ENCODE measurements at regions not wholly inside any gene's neighbourhood (a gene's known extent, or its start where the extent isn't known, plus 50 kb on each side); places are given as distances from the start of the nearest gene placed in this dataset.
A peak's percentile ranks its signal among the peaks of the same experiment; 100 is the strongest.

- Histone ChIP-seq H3K27ac (no peak overlapping the region), H3K4me1 (peaks cover 0 to 7% (median 0%) of the 10 kb centered on the region in 3 donors), H3K4me3 (no peak overlapping the region), H3K36me3 (no peaks in the 10 kb centered on the region), H3K9me3 (no peaks in the 10 kb centered on the region), H3K27me3 (no peaks in the 10 kb centered on the region)
- ATAC-seq (no peak), FAIRE-seq (no peak), DNase-seq (no peak)
- 69 to 82% methylated on average over 1 of the region's 1 CpG for WGBS, 2 donors
- intact Hi-C loops (cut with DNase I), result no loop called here
- TF ChIP-seq CTCF (IDR thresholded peaks at IDR 0.05), result no peak
Observed at GRCh38 chr2:6747433-6747832, 118.3 kb downstream of the CMPK2 start.

DNA sequence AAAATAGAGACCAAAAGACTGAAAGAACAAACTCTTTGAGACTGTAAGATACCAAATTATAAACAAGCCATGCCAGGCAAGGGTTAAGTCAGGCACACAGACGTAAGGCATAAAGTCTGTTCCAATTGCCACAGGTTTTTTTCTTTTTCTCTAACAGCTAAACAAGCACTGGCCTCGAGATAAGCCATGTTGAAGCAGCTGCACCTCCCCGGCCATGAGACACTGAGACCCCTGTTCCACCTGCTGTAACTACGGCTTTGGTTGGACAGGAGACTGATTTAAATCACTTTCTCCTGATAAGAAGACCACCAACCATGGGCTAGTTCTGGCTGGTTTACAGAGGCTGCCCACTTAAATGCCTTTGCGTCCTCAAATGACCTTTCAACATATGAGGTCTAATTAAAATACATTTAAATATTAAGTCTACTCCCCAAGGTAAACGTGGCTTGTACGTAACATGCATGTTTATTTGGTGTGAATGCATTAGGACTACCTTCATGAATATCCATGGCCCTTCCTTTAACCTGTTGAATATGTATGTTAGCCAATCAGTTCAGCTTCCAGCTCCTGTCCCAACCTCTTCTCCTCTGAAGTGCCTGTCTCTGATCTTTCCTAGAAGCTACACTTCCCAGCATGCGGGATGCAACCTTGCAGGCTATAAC lies 117.2 kb downstream of the CMPK2 start:
- Histone ChIP-seq H3K9me3 (no peaks in the 10 kb centered on the region), H3K27me3 (no peaks in the 10 kb centered on the region), H3K36me3 (no peaks in the 10 kb centered on the region), H3K4me1 (peaks cover 0 to 7% (median 0%) of the 10 kb centered on the region in 3 donors), H3K4me3 (no peak overlapping the region), H3K27ac (no peak overlapping the region)
- DNase-seq (peak in 1 of 6 donors; percentile 35), FAIRE-seq (no peak), ATAC-seq (peak; percentile 61 to 87 (median 72))
- intact Hi-C loops (cut with DNase I), result no loop called here
- TF ChIP-seq CTCF (IDR thresholded peaks at IDR 0.05), result no peak
- WGBS, 2 donors, result 23 to 30% methylated on average over 8 of the region's 8 CpGs

GRCh38 chr2:6749962-6750361 lies 115.7 kb downstream of the CMPK2 start:
- WGBS, 2 donors, result 89 to 90% methylated on average over 2 of the region's 2 CpGs
- no peak for TF ChIP-seq CTCF (IDR thresholded peaks at IDR 0.05)
- no peak for DNase-seq

GRCh38 chr2:6750411-6751158 lies 115.1 kb downstream of the CMPK2 start:
- ATAC-seq (peak; percentile 34 to 71 (median 56)), FAIRE-seq (no peak), DNase-seq (no peak)
- 31 to 32% methylated on average over 8 of the region's 8 CpGs for WGBS, 2 donors
- Histone ChIP-seq H3K9me3 (no peaks in the 10 kb centered on the region), H3K27ac (no peak overlapping the region), H3K4me1 (peaks cover 0 to 7% (median 0%) of the 10 kb centered on the region in 3 donors), H3K4me3 (no peak overlapping the region), H3K36me3 (no peaks in the 10 kb centered on the region), H3K27me3 (no peaks in the 10 kb centered on the region)
- intact Hi-C loops (cut with DNase I), result no loop called here
- no peak for TF ChIP-seq CTCF (IDR thresholded peaks at IDR 0.05)

More at GRCh38 chr2:6749962-6750361, 115.7 kb downstream of the CMPK2 start:
- Histone ChIP-seq H3K36me3 (no peaks in the 10 kb centered on the region), H3K27ac (no peak overlapping the region), H3K4me1 (peaks cover 0 to 7% (median 0%) of the 10 kb centered on the region in 3 donors), H3K27me3 (no peaks in the 10 kb centered on the region), H3K4me3 (no peak overlapping the region), H3K9me3 (no peaks in the 10 kb centered on the region)
- ATAC-seq, result no peak
- intact Hi-C loops (cut with DNase I), result no loop called here
- no peak for FAIRE-seq

DNA sequence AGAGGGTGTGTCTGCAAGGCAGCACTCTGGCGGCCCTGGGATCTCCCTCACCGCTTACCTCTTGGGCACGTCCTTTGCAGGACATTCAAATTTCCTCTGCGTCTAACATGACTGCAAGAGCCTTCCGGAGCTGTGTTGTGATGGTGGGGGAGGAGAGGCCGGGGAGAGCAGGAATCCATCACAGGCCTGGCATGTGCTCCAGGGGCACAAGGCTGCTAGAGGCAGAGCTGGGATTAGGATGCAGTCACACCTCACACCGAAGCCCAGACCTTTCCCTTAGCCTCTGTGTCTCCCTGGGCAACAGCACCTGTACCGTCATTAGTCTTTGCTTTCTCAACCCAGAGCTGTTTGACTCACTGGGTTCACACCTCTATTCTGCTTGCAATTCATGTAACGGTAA lies 111.3 kb downstream of the CMPK2 start:
- H3K36me3 ChIP-seq, result no peaks in the 10 kb centered on the region
- FAIRE-seq, result no peak
- no peak for ATAC-seq
- no peaks in the 10 kb centered on the region for H3K9me3 ChIP-seq
- 81 to 83% methylated on average over 9 of the region's 9 CpGs for WGBS, 2 donors
- no peaks in the 10 kb centered on the region for H3K27me3 ChIP-seq
- DNase-seq, result no peak
- intact Hi-C loops (cut with DNase I), result no loop called here
- H3K4me1 ChIP-seq, result peaks cover 0 to 7% (median 0%) of the 10 kb centered on the region in 3 donors
- H3K27ac ChIP-seq, result no peak overlapping the region
- no peak for TF ChIP-seq CTCF (IDR thresholded peaks at IDR 0.05)
- no peak overlapping the region for H3K4me3 ChIP-seq

Data from pancreas (tissue), 10 donors.